IPS DF 4.7 (cell line): ENCODE measurements at regions not wholly inside any gene's neighbourhood (a gene's known extent, or its start where the extent isn't known, plus 50 kb on each side); places are given as distances from the start of the nearest gene placed in this dataset.
"Not testable (repeated sequence)": the region's sequence is repeated elsewhere in the genome, so short reads cannot be mapped to it uniquely, and the experiment has no call there.

Experiments
- DNase-seq: peaks from one replicate; pipeline ENCODE4 v3.0.0-alpha.2; 2013; ENCODE audit warnings: low spot score; ENCODE audit errors: extremely low read depth

GRCh38 chr6:85129881-85130280 is 320.0 kb upstream of the NT5E start:
- DNase-seq = no peak

GRCh38 chr6:85128781-85129180 is 321.1 kb upstream of the NT5E start:
- DNase-seq = no peak

GRCh38 chr6:85128256-85128655 is 321.6 kb upstream of the NT5E start:
- DNase-seq = not testable (repeated sequence)

- DNase-seq = no peak
Observed at GRCh38 chr6:85127696-85128243, 322.1 kb upstream of the NT5E start.

- no peak for DNase-seq
Observed at GRCh38 chr6:85127168-85127498, 322.8 kb upstream of the NT5E start.

GRCh38 chr6:85126485-85127167 is 323.3 kb upstream of the NT5E start:
- peak; percentile 62 for DNase-seq

GRCh38 chr6:85125526-85125925 is 324.4 kb upstream of the NT5E start:
- DNase-seq = no peak

- DNase-seq = no peak
Observed at GRCh38 chr6:85124472-85125354, 325.2 kb upstream of the NT5E start.

GRCh38 chr6:85121158-85121557 is 328.7 kb upstream of the NT5E start:
- no peak for DNase-seq

- DNase-seq = no peak
Observed at GRCh38 chr6:85118652-85119235, 331.1 kb upstream of the NT5E start.

GRCh38 chr6:85118233-85118632 is 331.6 kb upstream of the NT5E start:
- no peak for DNase-seq

GRCh38 chr6:85116475-85116874 is 333.4 kb upstream of the NT5E start:
- DNase-seq = no peak

- no peak for DNase-seq
Observed at GRCh38 chr6:85115876-85116275, 334.0 kb upstream of the NT5E start.

GRCh38 chr6:85115376-85115775 is 334.5 kb upstream of the NT5E start:
- DNase-seq = no peak

GRCh38 chr6:85114581-85114935 is 335.3 kb upstream of the NT5E start:
- no peak for DNase-seq

- no peak for DNase-seq
Observed at GRCh38 chr6:85113934-85114580, 335.8 kb upstream of the NT5E start.

GRCh38 chr6:85112540-85112939 is 337.3 kb upstream of the NT5E start:
- no peak for DNase-seq

GRCh38 chr6:85111481-85112011 is 338.3 kb upstream of the NT5E start:
- DNase-seq = no peak

GRCh38 chr6:85110943-85111342 is 338.9 kb upstream of the NT5E start:
- DNase-seq = no peak

- DNase-seq = no peak
Observed at GRCh38 chr6:85107701-85108100, 342.2 kb upstream of the NT5E start.

GRCh38 chr6:85096976-85097375 is 332.6 kb upstream of the TBX18 start:
- no peak for DNase-seq

GRCh38 chr6:85092226-85092625 is 327.8 kb upstream of the TBX18 start:
- DNase-seq = no peak
